Erythroblast (primary cell): ENCODE measurements at regions not wholly inside any gene's neighbourhood (a gene's known extent, or its start where the extent isn't known, plus 50 kb on each side); places are given as distances from the start of the nearest gene placed in this dataset.

Experiments
- DNase-seq, 2 experiments: peaks; one replicate each; lab custom pipeline; 2025; lab: John Stamatoyannopoulos, UW
- GATA1 ChIP-seq: IDR thresholded peaks from 2 replicates; pipeline ENCODE4 v1.6.1; 2011; ENCODE audit warnings: low read depth, mild to moderate bottlenecking, control low read depth, low read length, moderate library complexity
- POLR2A ChIP-seq: IDR thresholded peaks from 2 replicates; pipeline ENCODE4 v1.6.1; 2011; ENCODE audit warnings: mild to moderate bottlenecking, low read length

DNA sequence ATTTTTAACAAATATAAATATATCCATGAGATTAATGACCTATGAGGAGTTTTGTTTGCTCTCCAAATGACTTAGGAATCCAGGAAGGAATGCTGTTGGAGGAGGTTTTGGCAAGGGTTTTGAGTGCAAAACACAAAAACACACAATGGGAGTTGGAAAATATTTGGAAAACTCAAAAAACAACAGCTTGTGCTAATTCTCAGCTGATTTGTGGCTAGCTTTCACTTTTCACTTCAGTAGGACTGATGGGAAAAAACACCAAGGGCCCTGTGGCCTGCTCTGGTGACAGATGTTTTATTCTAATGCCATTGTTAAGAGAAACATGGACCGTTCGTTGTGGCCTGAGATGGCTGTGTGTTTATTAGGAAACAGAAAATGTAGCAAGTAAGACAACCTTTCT lies 113.9 kb downstream of the ALDH8A1 start:
- DNase-seq, result no peak
- TF ChIP-seq GATA1 (no peak), POLR2A (no peak)

DNA sequence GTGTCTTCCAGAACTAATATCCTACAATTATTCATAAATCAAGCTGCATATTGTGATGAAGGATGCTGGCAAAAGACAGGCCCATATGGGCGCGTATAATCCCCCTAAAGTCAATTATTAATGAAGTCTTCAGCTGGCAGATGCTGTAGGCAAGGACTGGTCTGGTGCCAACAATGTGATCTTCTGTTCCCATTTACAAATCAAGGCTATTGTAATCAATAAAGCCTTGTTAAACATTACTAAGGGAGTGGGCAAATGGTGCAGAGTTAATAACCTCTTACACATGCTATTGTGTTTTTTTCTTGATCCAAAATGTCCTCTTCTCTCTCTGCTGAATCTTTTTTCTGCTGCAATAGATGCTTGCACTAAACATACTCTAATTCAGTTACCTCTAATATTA lies 119.0 kb downstream of the ALDH8A1 start:
- no peak for DNase-seq
- TF ChIP-seq POLR2A (no peak), GATA1 (no peak)

DNA sequence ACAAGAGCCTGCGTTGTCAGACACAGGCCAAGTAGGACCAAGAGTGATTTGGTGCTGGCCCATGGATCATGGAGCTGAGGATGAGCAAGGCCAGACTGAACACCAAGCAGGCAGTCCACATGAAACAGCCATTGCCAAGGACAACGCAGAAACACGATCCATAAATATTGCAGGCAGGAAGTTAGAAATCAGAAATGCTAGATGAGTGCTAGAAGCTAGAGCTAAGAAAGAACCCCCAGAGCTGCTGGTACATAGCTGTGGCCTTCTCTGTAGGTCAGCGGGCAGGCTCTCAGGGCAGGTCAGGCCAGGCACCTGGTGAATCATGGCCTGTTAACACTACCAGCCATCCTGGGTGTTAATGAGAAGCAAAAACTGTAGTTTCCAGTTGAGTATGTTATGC lies 119.7 kb downstream of the ALDH8A1 start:
- no peak for TF ChIP-seq GATA1
- TF ChIP-seq POLR2A, result no peak
- no peak for DNase-seq

DNA sequence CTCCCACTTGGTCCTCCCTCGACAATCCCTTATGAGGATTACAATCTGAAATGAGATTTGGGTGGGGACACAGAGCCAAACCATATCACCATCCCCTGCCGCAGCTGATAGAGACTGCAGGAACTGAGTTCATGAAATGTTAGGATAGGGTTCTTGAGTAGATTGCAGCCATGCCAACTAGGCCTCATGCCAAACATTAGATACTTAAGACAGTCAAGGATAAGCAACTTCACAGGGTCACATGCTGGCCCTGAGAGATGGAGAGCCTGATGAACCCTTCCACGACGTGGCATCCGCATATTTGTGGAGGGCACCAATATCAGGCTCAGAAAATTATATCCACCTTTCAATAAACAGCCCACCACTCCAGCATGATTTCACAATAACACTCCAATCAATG lies 121.3 kb downstream of the ALDH8A1 start:
- no peak for TF ChIP-seq POLR2A
- no peak for TF ChIP-seq GATA1
- peak in 1 of 2 experiments; percentile 35 for DNase-seq

DNA sequence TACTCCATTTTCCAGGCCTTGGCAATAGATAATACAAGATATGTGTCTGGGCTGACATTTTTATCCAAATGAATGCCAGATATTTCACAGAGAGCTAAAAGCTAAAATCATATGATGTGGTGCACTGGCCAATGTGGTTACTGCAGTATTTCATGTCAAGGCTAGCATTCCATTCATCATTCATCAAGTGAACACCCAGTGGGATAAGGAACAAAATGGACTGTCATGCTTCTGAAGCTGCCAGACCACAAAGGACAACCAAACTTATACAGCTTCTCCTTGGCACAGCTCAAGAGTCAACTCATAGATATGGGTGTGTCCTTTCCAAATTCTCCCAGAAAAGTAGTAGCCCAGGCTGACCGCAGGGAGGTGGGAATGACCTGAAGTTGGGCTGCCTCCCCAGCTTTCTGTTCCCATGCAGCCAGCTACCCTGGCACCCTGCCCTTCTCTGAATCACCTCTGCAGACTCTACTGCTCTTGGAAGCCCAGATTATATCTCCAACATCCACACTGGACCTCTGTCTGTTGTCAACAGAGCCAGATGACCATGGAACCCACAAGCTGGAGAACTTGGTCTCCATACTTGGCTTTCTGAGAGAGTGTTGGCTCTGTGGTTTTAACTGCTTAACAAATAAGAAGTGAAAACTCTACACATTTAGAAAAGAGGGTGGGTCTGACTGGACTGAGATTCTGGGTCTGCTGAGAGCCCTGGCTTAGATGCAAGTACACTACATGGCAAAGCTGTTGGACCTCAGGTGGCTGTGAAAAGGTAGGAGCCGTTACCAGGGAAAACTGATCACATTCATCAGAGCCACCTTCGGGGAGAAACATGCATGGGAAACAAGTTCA lies 122.8 kb downstream of the ALDH8A1 start:
- no peak for DNase-seq
- TF ChIP-seq POLR2A (no peak), GATA1 (no peak)

DNA sequence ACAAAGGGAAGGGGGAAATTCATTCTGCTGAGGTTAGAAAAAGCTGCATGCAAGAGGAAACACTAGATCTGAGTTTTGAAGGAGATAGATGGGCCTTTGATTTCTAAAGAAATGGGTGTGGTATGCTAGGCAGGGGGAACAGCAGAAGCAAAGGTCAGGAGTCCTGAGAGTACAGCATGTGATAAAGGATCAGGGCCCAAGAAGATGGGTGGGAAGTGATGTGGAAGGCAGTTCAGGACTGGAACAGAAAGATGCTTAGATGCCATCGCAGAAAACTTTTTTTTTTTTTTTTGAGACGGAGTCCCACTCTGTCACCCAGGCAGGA lies 126.2 kb downstream of the ALDH8A1 start:
- TF ChIP-seq POLR2A, result no peak
- no peak for DNase-seq

DNA sequence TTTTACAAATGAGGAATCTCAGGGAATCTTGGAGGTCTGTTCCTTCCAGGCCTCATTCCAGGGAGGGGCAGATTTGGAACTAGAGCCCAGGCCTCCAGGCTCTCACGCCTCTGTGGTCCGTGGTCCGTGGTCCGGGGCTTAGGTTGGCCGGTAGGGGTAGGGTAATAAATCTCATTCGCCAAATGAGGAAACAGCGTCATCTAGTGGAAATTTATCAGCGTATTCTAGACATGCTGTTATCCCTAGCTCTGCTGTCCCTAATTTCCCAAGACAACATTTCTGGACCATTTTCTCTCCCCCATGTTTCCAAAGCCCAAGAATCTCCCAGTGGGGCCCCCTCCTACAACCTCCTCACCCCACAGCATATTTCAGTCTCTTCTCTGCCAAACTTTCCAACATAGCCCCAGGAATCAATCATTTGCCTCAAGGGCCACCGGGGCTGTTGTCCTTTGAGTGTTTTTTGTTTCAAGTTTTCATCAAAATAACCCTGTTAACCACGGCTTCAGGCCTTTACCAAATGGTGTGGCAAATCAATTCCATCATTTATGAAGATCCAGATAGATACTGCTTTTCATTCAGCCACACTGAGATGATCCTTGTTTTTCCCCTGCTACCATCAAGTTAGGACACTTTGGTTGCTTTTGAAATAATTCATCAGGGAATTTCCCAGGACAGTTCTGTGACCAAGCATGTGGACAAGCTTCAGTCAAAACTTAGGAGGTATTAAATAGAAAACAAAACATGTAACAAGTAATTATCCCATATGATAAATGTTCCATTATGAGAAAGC lies 126.8 kb downstream of the ALDH8A1 start:
- TF ChIP-seq POLR2A (no peak), GATA1 (no peak)
- peak; percentile 72 to 84 for DNase-seq

DNA sequence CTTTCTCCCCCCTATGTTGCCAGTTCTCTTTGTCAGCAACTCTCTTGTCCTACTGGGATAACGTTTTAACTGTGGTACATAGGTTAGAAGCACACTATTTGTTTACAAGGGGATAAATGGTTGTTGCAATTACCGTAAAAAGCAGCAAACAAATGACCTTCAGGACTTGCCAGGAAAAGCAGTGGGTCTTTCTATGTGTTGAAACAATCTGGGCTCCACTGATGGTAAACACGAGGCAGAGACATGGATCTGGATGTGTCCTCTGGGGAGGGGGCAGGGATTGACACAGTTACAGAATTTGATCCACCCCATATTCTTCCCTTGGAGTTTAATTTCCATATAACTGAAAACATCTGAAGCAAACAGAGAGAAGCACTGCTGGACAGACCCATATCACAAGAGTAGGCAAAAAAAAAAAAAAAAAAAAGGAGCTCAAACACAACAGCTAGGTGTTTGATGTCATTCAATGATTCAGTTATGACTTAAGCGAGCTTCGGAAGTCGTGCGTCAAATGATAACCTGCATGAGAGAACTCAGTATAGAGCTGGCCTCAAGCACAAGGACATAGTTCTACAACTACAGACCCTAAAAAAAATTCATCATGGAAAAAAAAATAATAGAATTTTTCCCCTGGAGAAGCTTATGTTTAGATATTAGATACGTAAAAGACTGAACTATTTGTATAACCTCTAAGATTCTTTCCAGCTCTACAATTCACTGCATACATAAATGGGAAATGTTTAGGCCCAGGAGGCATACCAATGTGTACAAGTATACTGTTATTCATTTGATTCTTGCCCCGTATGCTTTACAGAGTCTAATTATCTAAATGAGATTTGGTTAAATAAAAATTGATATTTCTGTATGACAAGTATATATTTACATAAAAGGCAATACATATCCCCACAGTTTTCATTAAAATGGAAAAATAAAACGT lies 127.7 kb downstream of the ALDH8A1 start:
- no peak for DNase-seq
- TF ChIP-seq POLR2A, result no peak
- TF ChIP-seq GATA1, result no peak

DNA sequence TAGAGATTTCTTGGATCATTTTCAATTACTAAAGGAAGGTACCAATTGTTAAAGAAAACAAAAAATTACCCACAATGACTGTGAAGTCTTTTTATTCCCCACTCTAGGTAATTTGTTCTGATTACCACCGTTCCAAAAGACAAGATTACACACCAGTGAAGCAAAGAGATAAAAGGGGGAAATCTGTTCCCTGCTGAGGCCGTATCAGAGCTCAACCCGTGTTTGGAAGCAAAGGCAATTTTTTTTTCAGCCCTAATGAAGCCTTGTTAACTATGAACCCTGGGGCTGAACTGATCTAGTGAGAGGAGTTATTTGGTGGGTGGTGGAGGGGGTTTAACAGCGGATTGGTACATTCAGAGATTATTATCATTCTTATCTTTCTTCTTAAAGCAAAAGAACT lies 128.5 kb downstream of the ALDH8A1 start:
- DNase-seq, result no peak
- TF ChIP-seq GATA1 (no peak), POLR2A (no peak)

DNA sequence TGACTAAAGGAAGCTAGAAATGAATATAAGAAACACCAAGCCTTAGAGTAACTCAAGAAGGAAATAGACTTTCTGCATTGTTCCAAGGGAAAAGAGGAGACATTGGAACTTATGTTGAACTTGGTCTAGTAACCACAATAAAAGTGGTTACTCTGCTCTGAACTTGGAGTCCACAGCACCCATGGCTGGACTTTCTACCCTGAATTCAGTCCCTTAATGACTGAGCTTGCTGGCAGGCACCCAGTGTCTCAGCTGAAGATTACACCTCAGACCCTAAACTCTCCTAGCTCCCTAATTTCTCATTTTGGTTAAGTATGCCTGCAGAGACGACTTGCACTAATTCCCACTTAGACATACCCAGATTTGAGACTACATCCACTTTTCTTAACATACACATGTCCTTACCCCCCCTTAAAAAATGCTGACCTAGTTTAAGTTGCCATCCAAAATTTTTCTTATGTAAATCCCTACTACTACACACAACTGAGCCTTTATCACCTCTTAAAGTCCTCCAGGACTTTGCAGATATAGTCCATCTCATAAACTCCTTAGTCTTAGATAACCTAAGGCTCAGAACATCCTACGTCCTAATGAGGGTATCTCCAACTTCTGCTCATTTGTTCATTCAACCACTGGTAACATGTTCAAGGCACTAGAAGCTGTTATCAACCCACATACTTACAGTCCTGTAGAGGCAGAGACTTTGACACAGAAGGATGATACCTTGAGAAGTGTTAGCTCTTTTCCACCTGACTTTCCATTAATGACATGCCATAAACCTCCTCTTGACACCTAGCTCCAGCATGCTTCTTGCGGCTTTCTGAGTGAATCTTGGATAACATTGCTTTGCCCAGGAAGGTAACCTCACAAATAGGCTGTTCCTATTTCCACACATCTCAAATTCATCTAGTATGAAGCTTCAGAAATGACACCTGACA lies 129.8 kb downstream of the ALDH8A1 start:
- no peak for DNase-seq
- TF ChIP-seq GATA1, result no peak
- no peak for TF ChIP-seq POLR2A

DNA sequence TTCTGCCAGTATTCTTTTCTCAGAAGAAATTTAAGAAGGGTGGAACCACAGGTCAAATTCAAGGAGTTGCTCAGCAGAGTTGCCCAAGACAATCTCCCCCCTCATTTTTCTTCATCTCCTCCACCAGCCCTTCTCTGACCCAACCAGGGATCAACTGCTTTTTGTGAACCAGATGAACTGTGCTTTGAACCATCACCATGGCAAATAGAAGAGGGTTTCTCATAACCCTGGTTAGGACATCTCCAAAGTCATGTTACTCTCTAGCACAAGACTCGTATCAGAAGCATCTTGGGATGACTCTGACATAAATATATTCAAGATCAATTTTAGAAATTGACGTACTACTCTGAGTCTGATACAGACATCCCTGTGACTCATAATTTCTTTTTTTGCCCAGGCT lies 130.7 kb downstream of the ALDH8A1 start:
- DNase-seq, result no peak
- TF ChIP-seq GATA1, result no peak
- no peak for TF ChIP-seq POLR2A

DNA sequence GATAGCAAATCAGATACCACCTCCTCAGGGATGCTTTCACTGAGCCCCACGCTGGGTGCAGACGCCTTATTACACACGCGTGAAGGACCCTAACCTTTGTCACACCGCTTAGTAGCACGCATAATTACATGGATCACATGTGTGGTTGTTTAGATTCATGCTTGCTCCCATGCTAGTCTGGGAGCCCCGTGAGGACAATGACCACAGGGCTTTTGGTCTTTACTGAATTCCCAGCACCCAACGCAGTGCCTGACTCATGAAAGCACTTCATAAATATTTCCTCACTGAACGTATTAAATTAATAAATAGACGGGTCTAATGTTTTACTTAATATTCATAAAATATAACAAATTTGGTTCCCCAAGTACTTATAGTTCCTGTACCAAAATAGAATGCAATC lies 132.5 kb downstream of the ALDH8A1 start:
- no peak for DNase-seq
- TF ChIP-seq POLR2A, result no peak
- no peak for TF ChIP-seq GATA1

DNA sequence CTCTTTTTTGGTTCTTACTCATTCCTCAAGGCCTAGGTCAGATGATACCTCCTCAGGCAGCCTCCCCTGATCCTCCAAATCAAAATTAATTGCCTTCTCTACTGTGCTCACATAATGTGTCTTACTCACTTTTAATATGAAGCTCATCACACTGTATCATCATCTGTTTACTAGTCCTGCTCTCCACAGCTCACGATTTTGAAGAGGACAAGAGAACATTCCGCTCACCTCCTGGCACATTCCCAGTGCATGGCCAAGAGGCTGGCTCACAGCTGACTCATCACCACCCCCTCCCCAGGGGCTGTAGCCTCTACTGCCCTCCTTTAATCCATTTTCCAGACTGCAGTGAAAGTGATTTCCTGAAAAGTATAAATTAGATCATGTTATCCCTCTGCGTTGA lies 133.1 kb downstream of the ALDH8A1 start:
- TF ChIP-seq GATA1 (no peak), POLR2A (no peak)
- no peak for DNase-seq

DNA sequence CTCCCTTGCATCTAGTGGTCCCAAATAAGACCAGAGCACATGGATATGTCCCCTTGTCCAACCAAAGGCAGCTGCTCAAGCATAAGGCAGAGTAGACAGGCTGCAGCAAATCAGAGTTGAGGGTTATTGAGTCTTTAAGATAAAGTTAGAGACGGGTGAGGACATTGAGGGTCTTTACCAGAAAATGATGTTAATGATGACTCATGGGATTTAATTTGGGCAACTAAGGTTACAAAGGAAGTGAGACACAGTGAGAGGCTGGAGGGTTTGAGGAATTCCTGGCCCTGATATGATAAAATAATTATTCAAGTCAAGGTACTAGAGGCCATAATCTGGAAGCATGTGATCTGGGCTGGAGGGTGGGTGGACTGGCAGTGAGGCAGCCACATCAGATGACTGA lies 133.6 kb downstream of the ALDH8A1 start:
- no peak for DNase-seq
- TF ChIP-seq GATA1 (no peak), POLR2A (no peak)
